ENCODE measurements at regions not wholly inside any gene's neighbourhood (a gene's known extent, or its start where the extent isn't known, plus 50 kb on each side); places are given as distances from the start of the nearest gene placed in this dataset.
A peak's percentile ranks its signal among the peaks of the same experiment; 100 is the strongest.

- no peak for DNase-seq (ENCODE audit: extremely low read depth, insufficient read length)
- no peak for TF ChIP-seq CTCF (IDR thresholded peaks at IDR 0.05; ENCODE audit: insufficient read depth, low read length, poor library complexity, severe bottlenecking)
- Histone ChIP-seq H3K4me3 (replicated peaks; ENCODE audit: low read depth, low read length) (no peak overlapping the region), H3K27me3 (replicated peaks; ENCODE audit: control insufficient read depth, insufficient read depth, low read length) (no peaks in the 10 kb centered on the region), H3K36me3 (ENCODE audit: control insufficient read depth, insufficient read depth, low read length) (no peaks in the 10 kb centered on the region)
These were observed 383.0 kb downstream of the LRIG3 start for GRCh38 chr12:58537278-58537677.

GRCh38 chr12:58539295-58539694, 381.0 kb downstream of the LRIG3 start:
- Histone ChIP-seq H3K27me3 (replicated peaks; ENCODE audit: control insufficient read depth, insufficient read depth, low read length) (no peaks in the 10 kb centered on the region), H3K4me3 (replicated peaks; ENCODE audit: low read depth, low read length) (no peak overlapping the region), H3K36me3 (ENCODE audit: control insufficient read depth, insufficient read depth, low read length) (no peaks in the 10 kb centered on the region)
- no peak for TF ChIP-seq CTCF (IDR thresholded peaks at IDR 0.05; ENCODE audit: insufficient read depth, low read length, poor library complexity, severe bottlenecking)
- no peak for DNase-seq (ENCODE audit: extremely low read depth, insufficient read length)

- H3K36me3 ChIP-seq (ENCODE audit: control insufficient read depth, insufficient read depth, low read length): no peaks in the 10 kb centered on the region
- H3K4me3 ChIP-seq (replicated peaks; ENCODE audit: low read depth, low read length): no peak overlapping the region
- no peaks in the 10 kb centered on the region for H3K27me3 ChIP-seq (replicated peaks; ENCODE audit: control insufficient read depth, insufficient read depth, low read length)
- DNase-seq (ENCODE audit: extremely low read depth, insufficient read length): peak; percentile 0
- TF ChIP-seq CTCF (IDR thresholded peaks at IDR 0.05; ENCODE audit: insufficient read depth, low read length, poor library complexity, severe bottlenecking): peak; percentile 57
These were observed 379.6 kb downstream of the LRIG3 start for GRCh38 chr12:58540480-58541299.

- TF ChIP-seq CTCF (IDR thresholded peaks at IDR 0.05; ENCODE audit: insufficient read depth, low read length, poor library complexity, severe bottlenecking): no peak
- no peaks in the 10 kb centered on the region for H3K36me3 ChIP-seq (ENCODE audit: control insufficient read depth, insufficient read depth, low read length)
- no peak overlapping the region for H3K4me3 ChIP-seq (replicated peaks; ENCODE audit: low read depth, low read length)
- no peaks in the 10 kb centered on the region for H3K27me3 ChIP-seq (replicated peaks; ENCODE audit: control insufficient read depth, insufficient read depth, low read length)
- no peak for DNase-seq (ENCODE audit: extremely low read depth, insufficient read length)
These were observed 379.0 kb downstream of the LRIG3 start for GRCh38 chr12:58541300-58541690.

GRCh38 chr12:58544281-58544680, 376.0 kb downstream of the LRIG3 start:
- H3K4me3 ChIP-seq (replicated peaks; ENCODE audit: low read depth, low read length): no peak overlapping the region
- no peaks in the 10 kb centered on the region for H3K36me3 ChIP-seq (ENCODE audit: control insufficient read depth, insufficient read depth, low read length)
- no peak for TF ChIP-seq CTCF (IDR thresholded peaks at IDR 0.05; ENCODE audit: insufficient read depth, low read length, poor library complexity, severe bottlenecking)
- DNase-seq (ENCODE audit: extremely low read depth, insufficient read length): no peak
- no peaks in the 10 kb centered on the region; the same call in 1 of the 2 replicates for H3K27me3 ChIP-seq (replicated peaks; ENCODE audit: control insufficient read depth, insufficient read depth, low read length)

All from GM06990 (cell line).